Spleen (tissue), 11 donors: ENCODE measurements at regions not wholly inside any gene's neighbourhood (a gene's known extent, or its start where the extent isn't known, plus 50 kb on each side); places are given as distances from the start of the nearest gene placed in this dataset.
"Not testable (repeated sequence)": the region's sequence is repeated elsewhere in the genome, so short reads cannot be mapped to it uniquely, and the experiment has no call there.

ENCODE experiments used
- DNase-seq: peaks from one replicate; pipeline ENCODE4 v3.0.0-alpha.2; 2020
- H3K27ac ChIP-seq, 8 donors: fragments of 200-600 bp; sonication (generic) in 7 of 8; 1 replicate in 4 of 8; 2 replicates in 4 of 8; pipeline versions ENCODE4 v1.5.0 to v1.8.0; 2016 to 2021; ENCODE audit warnings: inconsistent platforms in 4 of 8, mild to moderate bottlenecking in 4 of 8, moderate library complexity in 1 of 8
- H3K27me3 ChIP-seq, 7 donors: fragments of 200-600 bp; sonication (generic) in 6 of 7; replicated peaks in 1 of 7; 1 replicate in 4 of 7; 2 replicates in 3 of 7; pipeline versions ENCODE4 v1.5.0 to v1.8.0; 2016 to 2021; ENCODE audit warnings: inconsistent platforms in 3 of 7, mild to moderate bottlenecking in 1 of 7
- H3K36me3 ChIP-seq, 6 donors: fragments of 200-600 bp; sonication (generic) in 5 of 6; 1 replicate in 4 of 6; 2 replicates in 2 of 6; pipeline versions ENCODE4 v1.5.0 to v1.8.0; 2016 to 2021; ENCODE audit warnings: inconsistent platforms in 2 of 6
- H3K4me1 ChIP-seq, 6 donors: fragments of 200-600 bp; sonication (generic) in 5 of 6; 1 replicate in 3 of 6; 2 replicates in 3 of 6; pipeline versions ENCODE4 v1.5.0 to v1.8.0; 2016 to 2021; ENCODE audit warnings: inconsistent platforms in 3 of 6
- H3K4me3 ChIP-seq, 8 donors: fragments of 200-600 bp; sonication (generic) in 7 of 8; 1 replicate in 4 of 8; 2 replicates in 4 of 8; pipeline versions ENCODE4 v1.5.0 to v1.8.0; 2016 to 2021; ENCODE audit warnings: inconsistent platforms in 4 of 8, mild to moderate bottlenecking in 4 of 8, moderate library complexity in 2 of 8
- H3K9me3 ChIP-seq, 8 donors: fragments of 200-600 bp; sonication (generic) in 7 of 8; 1 replicate in 4 of 8; 2 replicates in 4 of 8; pipeline versions ENCODE4 v1.5.0 to v1.8.0; 2016 to 2021; ENCODE audit warnings: inconsistent platforms in 4 of 8
- CTCF ChIP-seq, 11 experiments: fragments of 200-600 bp in 7 of 11; fragments of 450-650 bp in 4 of 11; sonication (generic) in 4 of 11; IDR thresholded peaks in 8 of 11; conservative IDR thresholded peaks in 3 of 11; 1 replicate in 7 of 11; 2 replicates in 4 of 11; pipeline versions ENCODE4 v1.4.0 to v1.8.0; 2016 to 2021; ENCODE audit warnings: antibody characterized with exemption in 11 of 11, inconsistent platforms in 4 of 11, mild to moderate bottlenecking in 1 of 11
- POLR2A ChIP-seq, 3 donors: fragments of 450-650 bp; IDR thresholded peaks; one replicate each; pipeline ENCODE4 v1.5.1; 2017; ENCODE audit warnings: antibody characterized with exemption in 3 of 3, mild to moderate bottlenecking in 1 of 3
- POLR2AphosphoS5 ChIP-seq, 3 donors: sonication (generic); formaldehyde crosslinking; IDR thresholded peaks; one replicate each; pipeline ENCODE4 v1.5.1; 2017; ENCODE audit warnings: antibody characterized with exemption in 3 of 3
- WGBS, 5 donors: extraction: QIAGEN DNeasy Blood & Tissue Kit in 3 of 5; methylation state at CpG; one replicate each; pipeline versions ENCODE4 v1.1.5 to v1.1.7; 2013 to 2018; 5-methylcytosine and 5-hydroxymethylcytosine counted together
- intact Hi-C: fragments of 100-400 bp; cut with DNase I; formaldehyde crosslinking; loops from one replicate; pipeline ENCODE4 v1.15.0; 2023; ENCODE audit warnings: low total_unique reads
- donor health status: healthy with polysubstance abuse.
- donor health status: DM: no; HTN: no; CAD: no; lungs with moderate emphysema.
- donor health status: DM: no; HTN: no; CAD: no.
- donor health status: Bipolar disorder and iron deficiency.
- donor health status: healthy.
- donor health status: DM: no; HTN: no; CAD: no.
- donor health status: DM: yes; HTN: yes; CAD: no.

- intact Hi-C loops, result no loop called here
- no peak for TF ChIP-seq CTCF (IDR thresholded peaks at IDR 0.05 in 8 of 11, conservative IDR thresholded peaks at IDR 0.05 in 3 of 11)
- TF ChIP-seq POLR2AphosphoS5 (IDR thresholded peaks at IDR 0.05), result no peak
- no peak for TF ChIP-seq POLR2A (IDR thresholded peaks at IDR 0.05)
- DNase-seq, result no peak
Observed at GRCh38 chr9:115837618-115838017, 316.0 kb upstream of the PAPPA start.

GRCh38 chr9:115838417-115838816 is 315.2 kb upstream of the PAPPA start:
- DNase-seq, result no peak
- WGBS, 5 donors, result 72 to 83% (median 81%) methylated on average over 3 of the region's 3 CpGs
- H3K4me1 ChIP-seq, result no peaks in the 10 kb centered on the region
- no peaks in the 10 kb centered on the region for H3K36me3 ChIP-seq
- H3K27me3 ChIP-seq, result no peaks in the 10 kb centered on the region
- no peak overlapping the region for H3K27ac ChIP-seq
- no peak overlapping the region for H3K4me3 ChIP-seq
- H3K9me3 ChIP-seq, result no peaks in the 10 kb centered on the region
- intact Hi-C loops, result no loop called here
- no peak for TF ChIP-seq POLR2AphosphoS5 (IDR thresholded peaks at IDR 0.05)
- TF ChIP-seq POLR2A (IDR thresholded peaks at IDR 0.05), result no peak
- TF ChIP-seq CTCF (IDR thresholded peaks at IDR 0.05 in 8 of 11, conservative IDR thresholded peaks at IDR 0.05 in 3 of 11), result no peak

More at GRCh38 chr9:115837618-115838017, 316.0 kb upstream of the PAPPA start:
- H3K36me3 ChIP-seq, result no peaks in the 10 kb centered on the region
- H3K27ac ChIP-seq, result no peak overlapping the region
- no peaks in the 10 kb centered on the region for H3K27me3 ChIP-seq
- no peaks in the 10 kb centered on the region for H3K4me1 ChIP-seq
- H3K9me3 ChIP-seq, result no peaks in the 10 kb centered on the region
- H3K4me3 ChIP-seq, result no peak overlapping the region
- WGBS, 5 donors, result 45 to 57% (median 51%) methylated on average over 4 of the region's 4 CpGs

GRCh38 chr9:115844433-115844832 is 309.2 kb upstream of the PAPPA start:
- DNase-seq, H3K27ac ChIP-seq, H3K9me3 ChIP-seq, intact Hi-C loops, H3K27me3 ChIP-seq, H3K4me3 ChIP-seq, H3K36me3 ChIP-seq, H3K4me1 ChIP-seq: not testable (repeated sequence)
- WGBS, 5 donors, result 84 to 91% (median 85%) methylated on average over 6 to 8 of the region's 8 CpGs

GRCh38 chr9:115845648-115846312 is 307.8 kb upstream of the PAPPA start:
- H3K27ac ChIP-seq, result no peak overlapping the region
- no peaks in the 10 kb centered on the region for H3K27me3 ChIP-seq
- no peaks in the 10 kb centered on the region for H3K36me3 ChIP-seq
- H3K9me3 ChIP-seq, result no peaks in the 10 kb centered on the region
- intact Hi-C loops, result no loop called here
- DNase-seq, result no peak
- TF ChIP-seq POLR2AphosphoS5 (IDR thresholded peaks at IDR 0.05) (no peak), POLR2A (IDR thresholded peaks at IDR 0.05) (no peak), CTCF (IDR thresholded peaks at IDR 0.05 in 8 of 11, conservative IDR thresholded peaks at IDR 0.05 in 3 of 11) (no peak)
- no peaks in the 10 kb centered on the region for H3K4me1 ChIP-seq
- no peak overlapping the region for H3K4me3 ChIP-seq
- WGBS, 5 donors, result 62 to 84% (median 74%) methylated on average over 3 of the region's 3 CpGs

GRCh38 chr9:115847216-115847615 is 306.4 kb upstream of the PAPPA start:
- no peaks in the 10 kb centered on the region for H3K4me1 ChIP-seq
- no peaks in the 10 kb centered on the region for H3K27me3 ChIP-seq
- H3K36me3 ChIP-seq, result no peaks in the 10 kb centered on the region
- no peaks in the 10 kb centered on the region for H3K9me3 ChIP-seq
- no peak for DNase-seq
- intact Hi-C loops, result no loop called here
- TF ChIP-seq CTCF (IDR thresholded peaks at IDR 0.05 in 8 of 11, conservative IDR thresholded peaks at IDR 0.05 in 3 of 11) (no peak), POLR2A (IDR thresholded peaks at IDR 0.05) (no peak), POLR2AphosphoS5 (IDR thresholded peaks at IDR 0.05) (no peak)
- H3K4me3 ChIP-seq, result no peak overlapping the region
- 57 to 87% (median 65%) methylated on average over 1 of the region's 1 CpG for WGBS, 5 donors
- H3K27ac ChIP-seq, result no peak overlapping the region
